ENCODE measurements at regions not wholly inside any gene's neighbourhood (a gene's known extent, or its start where the extent isn't known, plus 50 kb on each side); places are given as distances from the start of the nearest gene placed in this dataset.

DNA sequence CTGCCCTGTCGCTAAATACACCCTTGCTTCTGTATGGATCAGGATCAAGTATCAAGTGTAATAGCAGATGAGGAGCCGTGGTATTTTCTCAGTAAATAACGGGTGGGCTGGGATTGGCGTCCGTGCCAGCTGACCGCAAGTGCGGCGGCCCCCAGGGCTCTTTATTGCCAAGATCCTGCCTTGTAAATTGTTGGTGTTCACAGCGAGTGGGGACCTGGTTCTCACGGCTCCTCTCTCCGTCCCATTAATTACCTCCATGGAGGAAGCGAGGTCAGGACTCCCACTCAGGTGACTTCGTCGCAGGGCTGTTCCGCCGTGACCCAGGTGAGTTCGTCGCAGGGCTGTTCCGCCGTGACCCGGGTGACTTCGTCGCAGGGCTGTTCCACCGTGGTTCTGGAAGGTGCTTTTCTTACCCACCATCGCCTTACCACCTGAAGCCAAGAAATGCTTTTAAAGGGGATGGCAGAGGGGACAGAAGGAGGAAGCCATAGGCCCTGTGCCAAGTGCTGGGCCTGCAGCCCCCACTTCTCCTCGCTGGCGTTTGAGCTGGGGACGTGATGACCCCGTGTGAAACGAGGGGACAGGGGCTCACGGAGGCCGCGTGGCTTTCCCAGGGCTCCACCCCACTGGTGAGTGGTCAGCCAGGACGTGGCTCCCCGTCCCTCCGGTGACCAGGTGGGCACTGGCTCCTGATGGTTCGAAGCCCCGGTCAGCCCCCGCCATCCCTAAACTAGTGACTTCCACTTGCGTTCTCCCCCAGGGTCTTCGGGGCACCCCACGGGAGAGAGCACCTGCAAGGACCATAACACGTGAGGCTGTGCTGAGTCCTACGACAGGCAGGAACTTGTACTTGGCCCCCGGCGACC, 118.4 kb downstream of the TWIST2 start (continued):
- no peak for TF ChIP-seq MXI1 (IDR thresholded peaks at IDR 0.05; ENCODE audit: borderline replicate concordance, low read depth, low read length)

DNA sequence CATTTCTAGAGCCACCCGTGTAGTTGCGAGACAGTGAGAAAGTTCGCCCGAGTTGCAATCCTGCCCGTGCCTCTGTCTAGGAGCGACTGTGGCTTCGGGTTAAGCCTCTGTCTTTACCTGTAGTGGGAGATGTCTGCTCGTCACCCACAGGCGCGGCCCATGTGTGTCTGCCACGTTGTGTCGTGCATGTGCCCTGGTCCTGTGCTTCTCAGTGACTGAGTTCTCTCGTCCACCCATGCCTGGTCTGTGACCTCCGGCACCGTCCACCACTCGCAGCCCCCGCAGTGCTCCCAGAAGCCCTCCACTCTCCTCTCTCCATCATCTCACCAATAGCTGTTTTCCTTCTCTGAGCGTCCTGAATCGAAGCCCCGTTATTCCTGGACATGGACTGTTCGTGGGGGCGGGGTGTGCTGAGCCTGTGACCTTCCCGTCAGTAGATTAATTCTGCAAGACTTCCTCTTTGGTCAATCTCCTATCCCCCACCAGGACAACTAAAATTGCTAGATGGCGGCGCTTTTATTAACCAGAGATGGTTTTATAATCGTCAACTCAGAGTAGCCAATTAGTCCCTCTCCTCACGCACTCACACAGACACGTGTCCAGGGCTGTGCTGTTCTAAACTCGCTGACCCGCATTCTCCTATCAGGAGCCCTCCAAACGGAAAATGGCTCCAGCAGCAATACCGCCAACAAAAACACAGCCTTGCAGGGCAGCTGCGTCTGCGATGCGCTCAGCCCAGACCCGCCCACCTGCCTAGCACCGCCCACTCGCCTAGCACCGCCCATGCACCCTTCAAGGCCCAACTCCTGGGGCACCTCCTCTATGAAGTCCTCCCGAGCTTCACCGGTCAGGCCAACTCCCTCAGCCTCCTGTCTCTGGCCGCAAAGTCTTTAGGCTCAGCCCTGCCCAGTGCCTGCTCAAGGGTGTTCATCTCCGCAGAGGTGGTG, 119.4 kb downstream of the TWIST2 start:
- Histone ChIP-seq H3K9me3 (ENCODE audit: control insufficient read depth, insufficient read depth, low read length) (no peaks in the 10 kb centered on the region), H4K8ac (ENCODE audit: low read depth in 2 of 2, low read length in 2 of 2) (no peak overlapping the region), H3K23ac (ENCODE audit: low read depth, low read length) (no peak overlapping the region), H2BK20ac (ENCODE audit: low read depth, low read length) (no peak overlapping the region), H3K18ac (ENCODE audit: low read depth, low read length) (no peak overlapping the region), H3K56ac (ENCODE audit: extremely low read depth, insufficient read depth, low read length) (no peak overlapping the region), H3K36me3 (ENCODE audit: control insufficient read depth, insufficient read depth, low read length) (no peaks in the 10 kb centered on the region), H3K4ac (ENCODE audit: low read depth, low read length) (no peak overlapping the region), H2BK120ac (ENCODE audit: low read depth, low read length) (no peak overlapping the region), H2BK15ac (ENCODE audit: low read depth, low read length) (no peak overlapping the region), H2AFZ (replicated peaks; ENCODE audit: low read length, poor library complexity) (no peak overlapping the region), H2AK9ac (replicated peaks; ENCODE audit: low read depth, low read length, poor library complexity) (no peak overlapping the region), H3K9me1 (ENCODE audit: insufficient read depth, low read length) (peaks cover 3% of the 10 kb centered on the region; the same call in 1 of the 2 replicates), H2BK5ac (ENCODE audit: low read depth, low read length, poor library complexity, severe bottlenecking) (no peak overlapping the region), H3K27ac (ENCODE audit: insufficient read depth, low read length) (no peak overlapping the region), H2AK5ac (ENCODE audit: low read depth, low read length) (no peak overlapping the region), H3K4me2 (ENCODE audit: low read depth, low read length) (no peak overlapping the region), H3K79me1 (ENCODE audit: low read depth in 1 of 2, low read length in 2 of 2) (no peaks in the 10 kb centered on the region), H4K5ac (ENCODE audit: low read depth, low read length) (no peak overlapping the region), H3K27me3 (ENCODE audit: control insufficient read depth, insufficient read depth, low read length) (no peaks in the 10 kb centered on the region; the same call in 1 of the 2 replicates), H3K4me3 (ENCODE audit: insufficient read depth, low read depth, low read length) (no peak overlapping the region), H3K9ac (ENCODE audit: low read depth, low read length) (no peak overlapping the region), H4K20me1 (ENCODE audit: insufficient read depth, low read length) (no peaks in the 10 kb centered on the region), H3K4me1 (ENCODE audit: control insufficient read depth, insufficient read depth, low read length) (peaks cover 5% of the 10 kb centered on the region; the same call in 1 of the 2 replicates), H3K14ac (replicated peaks; ENCODE audit: low read depth, low read length) (no peak overlapping the region), H4K91ac (ENCODE audit: insufficient read depth, low read depth, low read length) (no peak overlapping the region)
- DNase-seq (no peak), ATAC-seq (ENCODE audit: low read depth) (no peak)
- dilution Hi-C loops (cut with HindIII; ENCODE audit: low sequenced_read_pairs, unreplicated experiment) (no loop called here), in situ Hi-C loops (cut with MboI; ENCODE audit: low sequenced_read_pairs) (loop anchor here (25.0 kb wide), 1 partner anchor 605 kb away; no protein-coding TSS in a partner anchor), intact Hi-C loops (cut with micrococcal nuclease) (no loop called here)
- WGBS, 2 experiments (ENCODE audit: extremely low coverage in 2 of 2, insufficient read length in 1 of 2), result 92% methylated on average over 20 of the region's 43 CpGs; no CpG with 5 or more reads in 1 of the 2 experiments
- no peak for TF ChIP-seq MXI1 (IDR thresholded peaks at IDR 0.05; ENCODE audit: borderline replicate concordance, low read depth, low read length)
- no peak for TF ChIP-seq RCOR1 (IDR thresholded peaks at IDR 0.05; ENCODE audit: insufficient replicate concordance, low read length)
- TF ChIP-seq CHD1 (IDR thresholded peaks at IDR 0.05; ENCODE audit: low read depth, low read length), result no peak
- TF ChIP-seq, protein P1, sequence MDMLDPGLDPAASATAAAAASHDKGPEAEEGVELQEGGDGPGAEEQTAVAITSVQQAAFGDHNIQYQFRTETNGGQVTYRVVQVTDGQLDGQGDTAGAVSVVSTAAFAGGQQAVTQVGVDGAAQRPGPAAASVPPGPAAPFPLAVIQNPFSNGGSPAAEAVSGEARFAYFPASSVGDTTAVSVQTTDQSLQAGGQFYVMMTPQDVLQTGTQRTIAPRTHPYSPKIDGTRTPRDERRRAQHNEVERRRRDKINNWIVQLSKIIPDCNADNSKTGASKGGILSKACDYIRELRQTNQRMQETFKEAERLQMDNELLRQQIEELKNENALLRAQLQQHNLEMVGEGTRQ (IDR thresholded peaks at IDR 0.05; ENCODE audit: low read depth, low read length), result no peak
- no peak for TF ChIP-seq FOS (IDR thresholded peaks at IDR 0.05; ENCODE audit: low read depth, low read length)
- no peak for TF ChIP-seq RAD21 (IDR thresholded peaks at IDR 0.05; ENCODE audit: low read length)
- TF ChIP-seq POLR2A (IDR thresholded peaks at IDR 0.05; ENCODE audit: low read depth, low read length), result no peak
- TF ChIP-seq NFE2L2 (IDR thresholded peaks at IDR 0.05; ENCODE audit: low read depth, low read length), result no peak
- ChIA-PET CTCF (no interaction called here), POLR2A (ENCODE audit: unreplicated experiment) (no interaction called here)
- BruUV-seq (replicated peaks), result no TSS peak
